Ishikawa (cell line): ENCODE measurements at regions not wholly inside any gene's neighbourhood (a gene's known extent, or its start where the extent isn't known, plus 50 kb on each side); places are given as distances from the start of the nearest gene placed in this dataset.

Experiments used
- CREB1 ChIP-seq: IDR thresholded peaks from 2 replicates; pipeline ENCODE4 v1.6.1; 2012; ENCODE audit warnings: low read depth
- EP300 ChIP-seq: IDR thresholded peaks from 2 replicates; pipeline ENCODE4 v1.6.1; 2012; ENCODE audit warnings: borderline replicate concordance
- RAD21 ChIP-seq: IDR thresholded peaks from 2 replicates; pipeline ENCODE4 v1.6.1; 2012; ENCODE audit warnings: low read depth
- TAF1 ChIP-seq: IDR thresholded peaks from 2 replicates; pipeline ENCODE4 v1.6.1; 2012; ENCODE audit warnings: low read depth, mild to moderate bottlenecking
- ZBTB7A ChIP-seq: IDR thresholded peaks from 2 replicates; pipeline ENCODE4 v1.6.1; 2012; ENCODE audit warnings: low read depth
- TF ChIP-seq, protein P1 (sequence below): IDR thresholded peaks from 2 replicates; pipeline ENCODE4 v1.6.1; 2012; ENCODE audit warnings: low read depth, mild to moderate bottlenecking
- TF ChIP-seq, protein P2 (sequence below): IDR thresholded peaks from 2 replicates; pipeline ENCODE4 v1.6.1; 2012

GRCh38 chr7:22651036-22651435, 76.0 kb upstream of the IL6 start:
- TF ChIP-seq ZBTB7A (no peak), RAD21 (no peak), EP300 (no peak), TAF1 (no peak), CREB1 (no peak)
- TF ChIP-seq, protein P1, sequence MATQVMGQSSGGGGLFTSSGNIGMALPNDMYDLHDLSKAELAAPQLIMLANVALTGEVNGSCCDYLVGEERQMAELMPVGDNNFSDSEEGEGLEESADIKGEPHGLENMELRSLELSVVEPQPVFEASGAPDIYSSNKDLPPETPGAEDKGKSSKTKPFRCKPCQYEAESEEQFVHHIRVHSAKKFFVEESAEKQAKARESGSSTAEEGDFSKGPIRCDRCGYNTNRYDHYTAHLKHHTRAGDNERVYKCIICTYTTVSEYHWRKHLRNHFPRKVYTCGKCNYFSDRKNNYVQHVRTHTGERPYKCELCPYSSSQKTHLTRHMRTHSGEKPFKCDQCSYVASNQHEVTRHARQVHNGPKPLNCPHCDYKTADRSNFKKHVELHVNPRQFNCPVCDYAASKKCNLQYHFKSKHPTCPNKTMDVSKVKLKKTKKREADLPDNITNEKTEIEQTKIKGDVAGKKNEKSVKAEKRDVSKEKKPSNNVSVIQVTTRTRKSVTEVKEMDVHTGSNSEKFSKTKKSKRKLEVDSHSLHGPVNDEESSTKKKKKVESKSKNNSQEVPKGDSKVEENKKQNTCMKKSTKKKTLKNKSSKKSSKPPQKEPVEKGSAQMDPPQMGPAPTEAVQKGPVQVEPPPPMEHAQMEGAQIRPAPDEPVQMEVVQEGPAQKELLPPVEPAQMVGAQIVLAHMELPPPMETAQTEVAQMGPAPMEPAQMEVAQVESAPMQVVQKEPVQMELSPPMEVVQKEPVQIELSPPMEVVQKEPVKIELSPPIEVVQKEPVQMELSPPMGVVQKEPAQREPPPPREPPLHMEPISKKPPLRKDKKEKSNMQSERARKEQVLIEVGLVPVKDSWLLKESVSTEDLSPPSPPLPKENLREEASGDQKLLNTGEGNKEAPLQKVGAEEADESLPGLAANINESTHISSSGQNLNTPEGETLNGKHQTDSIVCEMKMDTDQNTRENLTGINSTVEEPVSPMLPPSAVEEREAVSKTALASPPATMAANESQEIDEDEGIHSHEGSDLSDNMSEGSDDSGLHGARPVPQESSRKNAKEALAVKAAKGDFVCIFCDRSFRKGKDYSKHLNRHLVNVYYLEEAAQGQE, result no peak
- TF ChIP-seq, protein P2, sequence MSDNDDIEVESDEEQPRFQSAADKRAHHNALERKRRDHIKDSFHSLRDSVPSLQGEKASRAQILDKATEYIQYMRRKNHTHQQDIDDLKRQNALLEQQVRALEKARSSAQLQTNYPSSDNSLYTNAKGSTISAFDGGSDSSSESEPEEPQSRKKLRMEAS, result no peak
